GM12892 (cell line): ENCODE measurements at regions not wholly inside any gene's neighbourhood (a gene's known extent, or its start where the extent isn't known, plus 50 kb on each side); places are given as distances from the start of the nearest gene placed in this dataset.

Experiments
- POLR2A ChIP-seq: IDR thresholded peaks from 2 replicates; pipeline ENCODE4 v1.6.1; 2011; ENCODE audit warnings: low read depth, low read length, control low read depth
- POLR2AphosphoS5 ChIP-seq: IDR thresholded peaks from 2 replicates; pipeline ENCODE4 v1.6.1; 2011; ENCODE audit warnings: low read depth, low read length, control low read depth

- no peak for TF ChIP-seq POLR2AphosphoS5
- no peak for TF ChIP-seq POLR2A
These were observed 218.7 kb downstream of the RNF144B start for GRCh38 chr6:18605841-18606240.
